Tibial artery (tissue), 4 donors: ENCODE measurements at regions not wholly inside any gene's neighbourhood (a gene's known extent, or its start where the extent isn't known, plus 50 kb on each side); places are given as distances from the start of the nearest gene placed in this dataset.

Experiments
- DNase-seq, 2 donors: peaks; one replicate each; pipeline ENCODE4 v3.0.0-alpha.2; 2019
- H3K27ac ChIP-seq, 2 donors: fragments of 200-600 bp; sonication (generic) in 1 of 2; 1 replicate in 1 of 2; 2 replicates in 1 of 2; pipeline ENCODE4 v1.5.1; 2018 to 2019; ENCODE audit warnings: mild to moderate bottlenecking in 1 of 2
- H3K27me3 ChIP-seq, 2 donors: fragments of 200-600 bp; sonication (generic) in 1 of 2; one replicate each; pipeline versions ENCODE4 v1.5.1 to v1.6.0; 2016 to 2019
- H3K36me3 ChIP-seq, 3 donors: fragments of 200-600 bp; sonication (generic) in 2 of 3; one replicate each; pipeline ENCODE4 v1.5.1; 2016 to 2019; ENCODE audit warnings: mild to moderate bottlenecking in 2 of 3
- H3K4me1 ChIP-seq, 4 donors: fragments of 200-600 bp; sonication (generic) in 2 of 4; 1 replicate in 3 of 4; 2 replicates in 1 of 4; pipeline ENCODE4 v1.5.1; 2016 to 2019
- H3K4me3 ChIP-seq, 2 donors: fragments of 200-600 bp; sonication (generic) in 1 of 2; 1 replicate in 1 of 2; 2 replicates in 1 of 2; pipeline ENCODE4 v1.5.1; 2018 to 2019; ENCODE audit warnings: mild to moderate bottlenecking in 2 of 2
- H3K9me3 ChIP-seq, 3 donors: fragments of 200-600 bp; sonication (generic) in 1 of 3; one replicate each; pipeline ENCODE4 v1.5.1; 2016 to 2019
- CTCF ChIP-seq, 2 experiments: fragments of 200-600 bp in 1 of 2; fragments of 450-650 bp in 1 of 2; IDR thresholded peaks; one replicate each; pipeline ENCODE4 v1.5.1; 2017 to 2019; ENCODE audit warnings: antibody characterized with exemption in 2 of 2, mild to moderate bottlenecking in 1 of 2, moderate library complexity in 1 of 2
- intact Hi-C: fragments of 100-400 bp; cut with DNase I; formaldehyde crosslinking; loops from one replicate; pipeline ENCODE4 v1.15.0; 2023; ENCODE audit warnings: low total_unique reads

GRCh38 chr12:47551426-47551851, 154.4 kb downstream of the RPAP3 start:
- no peak for TF ChIP-seq CTCF (IDR thresholded peaks at IDR 0.05)
- H3K4me3 ChIP-seq = no peak overlapping the region
- H3K27me3 ChIP-seq = no peaks in the 10 kb centered on the region
- peaks cover 0 to 12% (median 0%) of the 10 kb centered on the region in 3 donors for H3K9me3 ChIP-seq
- no peaks in the 10 kb centered on the region for H3K36me3 ChIP-seq
- no peak overlapping the region for H3K27ac ChIP-seq
- no peak for DNase-seq
- H3K4me1 ChIP-seq = no peaks in the 10 kb centered on the region
- intact Hi-C loops = no loop called here

- H3K27ac ChIP-seq = no peak overlapping the region
- DNase-seq = no peak
Measured at GRCh38 chr12:47549258-47549657, 156.6 kb downstream of the RPAP3 start.

GRCh38 chr12:47548401-47548800, 157.4 kb downstream of the RPAP3 start:
- Histone ChIP-seq H3K27ac (no peak overlapping the region), H3K27me3 (no peaks in the 10 kb centered on the region), H3K9me3 (peaks cover 0 to 10% (median 0%) of the 10 kb centered on the region in 3 donors), H3K4me1 (no peaks in the 10 kb centered on the region), H3K4me3 (no peak overlapping the region), H3K36me3 (no peaks in the 10 kb centered on the region)
- TF ChIP-seq CTCF (IDR thresholded peaks at IDR 0.05) = no peak
- DNase-seq = no peak
- intact Hi-C loops = no loop called here

More at GRCh38 chr12:47549258-47549657, 156.6 kb downstream of the RPAP3 start:
- Histone ChIP-seq H3K27me3 (no peaks in the 10 kb centered on the region), H3K4me3 (no peak overlapping the region), H3K9me3 (peaks cover 0 to 12% (median 0%) of the 10 kb centered on the region in 3 donors), H3K4me1 (no peaks in the 10 kb centered on the region), H3K36me3 (no peaks in the 10 kb centered on the region)
- intact Hi-C loops = no loop called here
- no peak for TF ChIP-seq CTCF (IDR thresholded peaks at IDR 0.05)

GRCh38 chr12:47547077-47547476, 158.8 kb downstream of the RPAP3 start:
- intact Hi-C loops = no loop called here
- Histone ChIP-seq H3K4me3 (no peak overlapping the region), H3K27ac (no peak overlapping the region), H3K36me3 (no peaks in the 10 kb centered on the region), H3K27me3 (peaks cover 0 to 2% of the 10 kb centered on the region in 2 donors), H3K9me3 (no peaks in the 10 kb centered on the region), H3K4me1 (no peaks in the 10 kb centered on the region)
- no peak for TF ChIP-seq CTCF (IDR thresholded peaks at IDR 0.05)
- no peak for DNase-seq

GRCh38 chr12:47545938-47546609, 159.8 kb downstream of the RPAP3 start:
- no peak overlapping the region for H3K4me3 ChIP-seq
- no peak overlapping the region for H3K27ac ChIP-seq
- H3K27me3 ChIP-seq = peaks cover 0 to 2% of the 10 kb centered on the region in 2 donors
- no peak for TF ChIP-seq CTCF (IDR thresholded peaks at IDR 0.05)
- H3K36me3 ChIP-seq = no peaks in the 10 kb centered on the region
- intact Hi-C loops = no loop called here
- no peaks in the 10 kb centered on the region for H3K9me3 ChIP-seq
- no peak for DNase-seq
- H3K4me1 ChIP-seq = no peaks in the 10 kb centered on the region
